CD14-positive monocyte (primary cell): ENCODE measurements at regions not wholly inside any gene's neighbourhood (a gene's known extent, or its start where the extent isn't known, plus 50 kb on each side); places are given as distances from the start of the nearest gene placed in this dataset.

Source experiments
- DNase-seq, 3 donors: peaks; one replicate each; pipeline ENCODE4 v3.0.0-alpha.2; 2011 to 2022
- H2AFZ ChIP-seq: 2 replicates; pipeline ENCODE4 v1.6.0; 2012; ENCODE audit warnings: mild to moderate bottlenecking, low read depth, low read length, inconsistent platforms; ENCODE audit not compliant: insufficient read depth, poor library complexity, severe bottlenecking
- H3K27ac ChIP-seq, 2 donors: 1 replicate in 1 of 2; 2 replicates in 1 of 2; pipeline ENCODE4 v1.5.1; 2012 to 2013; ENCODE audit warnings: low read length in 2 of 2, control low read depth in 1 of 2, inconsistent platforms in 1 of 2, low read depth in 1 of 2, mild to moderate bottlenecking in 1 of 2
- H3K27me3 ChIP-seq, 2 donors: one replicate each; pipeline versions ENCODE4 v1.6.0 to v1.6.1; 2011 to 2013; ENCODE audit warnings: low read length in 2 of 2; ENCODE audit not compliant: control insufficient read depth in 2 of 2, insufficient read depth in 2 of 2
- H3K36me3 ChIP-seq, 2 donors: replicated peaks in 1 of 2; 1 replicate in 1 of 2; 2 replicates in 1 of 2; pipeline versions ENCODE4 v1.5.1 to v1.6.1; 2012 to 2013; ENCODE audit warnings: low read length in 2 of 2, control low read depth in 1 of 2, inconsistent platforms in 1 of 2, mild to moderate bottlenecking in 1 of 2; ENCODE audit not compliant: insufficient read depth in 2 of 2, control insufficient read depth in 1 of 2
- H3K4me1 ChIP-seq, 2 donors: 1 replicate in 1 of 2; 2 replicates in 1 of 2; pipeline versions ENCODE4 v1.5.1 to v1.6.1; 2012 to 2013; ENCODE audit warnings: low read length in 2 of 2, control low read depth in 1 of 2, inconsistent platforms in 1 of 2, mild to moderate bottlenecking in 1 of 2, moderate library complexity in 1 of 2; ENCODE audit not compliant: insufficient read depth in 2 of 2, control insufficient read depth in 1 of 2
- H3K4me2 ChIP-seq: replicated peaks from 2 replicates; pipeline ENCODE3; 2012; ENCODE audit warnings: low read length, moderate library complexity, mild to moderate bottlenecking; ENCODE audit not compliant: poor library complexity, severe bottlenecking; ENCODE audit errors: extremely low read depth
- H3K4me3 ChIP-seq, 3 experiments: fragments of 200-600 bp in 1 of 3; sonication (generic) in 1 of 3; replicated peaks in 1 of 3; 1 replicate in 2 of 3; 2 replicates in 1 of 3; pipeline ENCODE4 v1.5.1; 2011 to 2013; ENCODE audit warnings: low read length in 3 of 3, mild to moderate bottlenecking in 3 of 3, control low read depth in 2 of 3, low read depth in 2 of 3, inconsistent platforms in 1 of 3, moderate library complexity in 1 of 3
- H3K79me2 ChIP-seq: 2 replicates; pipeline ENCODE4 v1.6.0; 2012; ENCODE audit warnings: mild to moderate bottlenecking, control low read depth, inconsistent platforms, low read length, moderate library complexity; ENCODE audit not compliant: insufficient read depth
- H3K9ac ChIP-seq: 2 replicates; pipeline ENCODE4 v1.6.0; 2017; ENCODE audit warnings: low read length, mild to moderate bottlenecking; ENCODE audit not compliant: insufficient read depth, poor library complexity, severe bottlenecking
- H3K9me3 ChIP-seq, 2 donors: replicated peaks in 1 of 2; 1 replicate in 1 of 2; 2 replicates in 1 of 2; pipeline versions ENCODE4 v1.5.1 to v1.6.1; 2012 to 2013; ENCODE audit warnings: low read length in 2 of 2, control low read depth in 1 of 2; ENCODE audit not compliant: control insufficient read depth in 1 of 2, insufficient read depth in 1 of 2
- H4K20me1 ChIP-seq: 2 replicates; pipeline ENCODE4 v1.6.0; 2012; ENCODE audit warnings: mild to moderate bottlenecking, low read length, control low read depth, moderate library complexity; ENCODE audit not compliant: insufficient read depth
- H3K27ac Mint-ChIP-seq, 7 donors: one replicate each; pipeline ENCODE4 v1.8.0; 2020; ENCODE audit warnings: mild to moderate bottlenecking in 7 of 7, mixed read lengths in 7 of 7, moderate library complexity in 6 of 7, inconsistent platforms in 2 of 7
- H3K27me3 Mint-ChIP-seq, 3 donors: one replicate each; pipeline ENCODE4 v1.8.0; 2021 to 2022; ENCODE audit warnings: low read depth in 3 of 3, mild to moderate bottlenecking in 3 of 3, mixed read lengths in 3 of 3, moderate library complexity in 3 of 3, inconsistent platforms in 1 of 3
- H3K36me3 Mint-ChIP-seq, 2 donors: one replicate each; pipeline ENCODE4 v1.8.0; 2020; ENCODE audit warnings: mixed read lengths in 2 of 2, inconsistent platforms in 1 of 2, mild to moderate bottlenecking in 1 of 2
- H3K4me1 Mint-ChIP-seq: one replicate; pipeline ENCODE4 v1.8.0; 2020; ENCODE audit warnings: mild to moderate bottlenecking, mixed read lengths
- H3K4me3 Mint-ChIP-seq, 2 donors: one replicate each; pipeline ENCODE4 v1.8.0; 2020; ENCODE audit warnings: mild to moderate bottlenecking in 2 of 2, mixed read lengths in 2 of 2, moderate library complexity in 1 of 2
- H3K9me3 Mint-ChIP-seq, 7 donors: one replicate each; pipeline ENCODE4 v1.8.0; 2020 to 2022; ENCODE audit warnings: mixed read lengths in 7 of 7, mild to moderate bottlenecking in 6 of 7, moderate library complexity in 6 of 7, inconsistent platforms in 2 of 7
- WGBS: methylation state at CpG from one replicate; pipeline ENCODE4 v1.1.5; 2013; ENCODE audit warnings: missing lambda C conversion rate; ENCODE audit not compliant: insufficient coverage; 5-methylcytosine and 5-hydroxymethylcytosine counted together
- intact Hi-C, 2 donors: fragments of 100-400 bp; cut with micrococcal nuclease; formaldehyde crosslinking; loops; one replicate each; pipeline versions ENCODE4 v1.15.0 to v1.15.1; 2023
- TF ChIP-seq, protein P1 (sequence below): fragments of 200-600 bp; IDR thresholded peaks from one replicate; pipeline ENCODE4 v1.8.0; 2022; ENCODE audit warnings: antibody characterized with exemption, mild to moderate bottlenecking

DNA sequence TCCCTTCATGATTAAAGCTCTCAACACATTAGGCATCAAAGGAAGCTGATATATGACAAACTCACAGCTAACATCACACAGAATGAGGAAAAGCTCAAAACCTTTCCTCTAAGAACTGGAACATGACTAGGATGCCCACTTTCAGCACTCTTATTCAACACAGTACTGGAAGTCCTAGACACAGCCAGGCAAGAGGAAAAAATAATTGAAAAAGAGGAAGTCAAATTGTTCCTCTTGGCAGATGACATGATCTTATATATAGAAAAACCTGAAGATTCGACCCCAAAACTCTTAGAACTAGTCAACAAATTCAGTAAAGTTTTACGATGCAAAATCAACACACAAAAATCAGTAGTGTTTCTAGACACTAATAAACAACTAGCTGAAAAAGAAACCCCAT, 144.3 kb upstream of the NREP start:
- WGBS: no CpG with 5 or more reads among the region's 2 CpGs
- Mint-ChIP-seq H3K4me1 (peaks cover 5% of the 10 kb centered on the region), H3K36me3 (peaks cover 0 to 5% of the 10 kb centered on the region in 2 donors), H3K9me3 (peaks cover 5 to 18% (median 9%) of the 10 kb centered on the region in 7 donors), H3K27ac (no peak overlapping the region), H3K4me3 (no peak overlapping the region), H3K27me3 (no peaks in the 10 kb centered on the region)
- no peak overlapping the region for H3K4me3 ChIP-seq
- H4K20me1 ChIP-seq: no peaks in the 10 kb centered on the region
- H2AFZ ChIP-seq: no peak overlapping the region
- no peaks in the 10 kb centered on the region for H3K4me1 ChIP-seq
- intact Hi-C loops: no loop called here
- peaks cover 4 to 8% of the 10 kb centered on the region in 2 donors for H3K9me3 ChIP-seq
- peak; percentile 5 to 41 (median 7) for DNase-seq
- H3K4me2 ChIP-seq: no peak overlapping the region
- no peaks in the 10 kb centered on the region for H3K79me2 ChIP-seq
- H3K27ac ChIP-seq: no peak overlapping the region
- H3K9ac ChIP-seq: no peak overlapping the region
- TF ChIP-seq, protein P1, sequence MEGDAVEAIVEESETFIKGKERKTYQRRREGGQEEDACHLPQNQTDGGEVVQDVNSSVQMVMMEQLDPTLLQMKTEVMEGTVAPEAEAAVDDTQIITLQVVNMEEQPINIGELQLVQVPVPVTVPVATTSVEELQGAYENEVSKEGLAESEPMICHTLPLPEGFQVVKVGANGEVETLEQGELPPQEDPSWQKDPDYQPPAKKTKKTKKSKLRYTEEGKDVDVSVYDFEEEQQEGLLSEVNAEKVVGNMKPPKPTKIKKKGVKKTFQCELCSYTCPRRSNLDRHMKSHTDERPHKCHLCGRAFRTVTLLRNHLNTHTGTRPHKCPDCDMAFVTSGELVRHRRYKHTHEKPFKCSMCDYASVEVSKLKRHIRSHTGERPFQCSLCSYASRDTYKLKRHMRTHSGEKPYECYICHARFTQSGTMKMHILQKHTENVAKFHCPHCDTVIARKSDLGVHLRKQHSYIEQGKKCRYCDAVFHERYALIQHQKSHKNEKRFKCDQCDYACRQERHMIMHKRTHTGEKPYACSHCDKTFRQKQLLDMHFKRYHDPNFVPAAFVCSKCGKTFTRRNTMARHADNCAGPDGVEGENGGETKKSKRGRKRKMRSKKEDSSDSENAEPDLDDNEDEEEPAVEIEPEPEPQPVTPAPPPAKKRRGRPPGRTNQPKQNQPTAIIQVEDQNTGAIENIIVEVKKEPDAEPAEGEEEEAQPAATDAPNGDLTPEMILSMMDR: no peak
- no peaks in the 10 kb centered on the region for H3K36me3 ChIP-seq
- no peaks in the 10 kb centered on the region for H3K27me3 ChIP-seq

DNA sequence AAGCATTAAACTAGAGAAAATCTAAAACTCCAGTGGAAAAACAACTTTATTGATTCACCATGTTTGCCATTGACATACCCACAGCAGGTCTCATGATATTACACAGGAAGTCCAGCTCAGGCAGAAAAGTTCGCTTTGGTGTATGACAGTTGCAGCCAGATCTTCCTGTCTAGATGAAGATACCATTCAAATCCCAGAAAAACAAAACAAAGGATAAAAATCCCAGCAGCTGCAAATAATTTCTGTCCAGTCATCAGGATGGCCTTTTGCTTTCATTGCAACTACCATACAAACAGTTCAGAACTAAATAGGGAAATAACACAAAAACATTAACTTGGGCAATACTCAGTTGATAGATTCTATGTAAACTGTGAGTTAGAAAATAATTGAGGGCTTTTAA, 136.0 kb upstream of the NREP start:
- no peak overlapping the region for H3K4me3 ChIP-seq
- Mint-ChIP-seq H3K27me3 (no peaks in the 10 kb centered on the region), H3K4me3 (no peak overlapping the region), H3K36me3 (peaks cover under 1 to 1% of the 10 kb centered on the region in 2 donors), H3K9me3 (peaks cover 9 to 23% (median 18%) of the 10 kb centered on the region in 7 donors), H3K27ac (no peak overlapping the region), H3K4me1 (no peaks in the 10 kb centered on the region)
- H3K4me1 ChIP-seq: no peaks in the 10 kb centered on the region
- no peaks in the 10 kb centered on the region for H3K36me3 ChIP-seq
- H3K4me2 ChIP-seq: no peak overlapping the region
- H4K20me1 ChIP-seq: no peaks in the 10 kb centered on the region
- WGBS: no CpG with 5 or more reads among the region's 1 CpG
- intact Hi-C loops: no loop called here
- TF ChIP-seq, protein P1: no peak
- H3K27me3 ChIP-seq: no peaks in the 10 kb centered on the region
- H3K79me2 ChIP-seq: no peaks in the 10 kb centered on the region
- peaks cover 13 to 16% of the 10 kb centered on the region in 2 donors for H3K9me3 ChIP-seq
- H2AFZ ChIP-seq: no peak overlapping the region
- no peak overlapping the region for H3K9ac ChIP-seq
- H3K27ac ChIP-seq: no peak overlapping the region
- DNase-seq: no peak
